ENCODE measurements at regions not wholly inside any gene's neighbourhood (a gene's known extent, or its start where the extent isn't known, plus 50 kb on each side); places are given as distances from the start of the nearest gene placed in this dataset.

DNA sequence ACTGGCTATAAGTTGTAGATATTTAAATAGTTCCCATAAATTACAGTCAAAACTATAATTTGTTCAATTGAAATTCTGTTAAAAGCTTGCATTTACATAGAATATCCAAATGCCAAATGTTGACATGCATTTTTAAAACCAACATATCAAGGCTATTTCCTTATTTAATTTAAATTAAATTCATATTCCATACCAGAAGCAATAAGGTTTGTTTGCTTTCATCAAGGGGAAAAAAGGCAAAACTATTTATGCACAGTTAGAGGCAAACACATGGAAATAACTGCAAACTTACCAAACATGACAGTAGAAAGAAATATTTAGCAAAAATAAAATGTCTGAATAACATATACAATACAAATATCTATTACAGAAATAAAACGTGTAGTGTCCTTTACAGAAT lies 1581.2 kb upstream of the TENM4 start:
- no peak for DNase-seq (ENCODE audit: low spot score)

DNA sequence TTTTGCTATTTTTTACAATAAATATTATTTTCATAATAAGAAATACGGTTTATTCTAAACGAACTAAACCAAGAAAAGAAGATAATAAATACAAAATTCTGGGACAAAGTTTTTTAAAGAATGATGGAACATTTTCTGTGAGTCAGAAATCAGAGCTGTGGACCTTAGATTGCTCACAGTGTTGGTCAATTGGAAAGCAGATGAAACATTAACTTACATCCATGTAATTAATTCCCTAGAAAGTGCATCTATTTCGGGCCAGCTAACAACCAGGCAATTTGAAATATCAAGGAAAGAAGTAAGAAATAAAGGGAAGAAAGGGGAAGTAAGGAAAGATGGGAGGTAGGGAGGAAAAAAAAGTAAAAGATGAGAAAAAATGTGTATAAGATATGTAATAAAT lies 1569.8 kb upstream of the TENM4 start:
- DNase-seq (ENCODE audit: low spot score), result peak; percentile 55

DNA sequence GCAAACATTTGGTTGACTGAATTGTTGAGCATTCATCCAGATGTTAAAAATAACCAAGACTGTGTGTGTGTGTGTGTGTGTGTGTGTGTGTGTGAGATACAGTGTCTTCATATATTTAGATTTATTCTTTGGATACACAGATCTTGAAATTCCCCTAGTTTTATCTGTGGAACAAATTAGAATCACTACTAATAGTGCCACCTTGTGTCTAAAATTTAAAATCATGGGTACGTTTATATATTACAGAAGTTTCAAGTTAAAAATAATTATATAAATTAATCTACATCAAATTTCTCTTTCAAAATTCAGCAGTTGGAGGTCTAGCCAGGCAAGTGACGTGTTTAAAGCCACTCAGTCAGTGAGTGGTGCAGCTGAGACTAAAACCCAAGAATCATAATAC lies 1566.2 kb upstream of the TENM4 start:
- DNase-seq (ENCODE audit: low spot score), result peak; percentile 25

DNA sequence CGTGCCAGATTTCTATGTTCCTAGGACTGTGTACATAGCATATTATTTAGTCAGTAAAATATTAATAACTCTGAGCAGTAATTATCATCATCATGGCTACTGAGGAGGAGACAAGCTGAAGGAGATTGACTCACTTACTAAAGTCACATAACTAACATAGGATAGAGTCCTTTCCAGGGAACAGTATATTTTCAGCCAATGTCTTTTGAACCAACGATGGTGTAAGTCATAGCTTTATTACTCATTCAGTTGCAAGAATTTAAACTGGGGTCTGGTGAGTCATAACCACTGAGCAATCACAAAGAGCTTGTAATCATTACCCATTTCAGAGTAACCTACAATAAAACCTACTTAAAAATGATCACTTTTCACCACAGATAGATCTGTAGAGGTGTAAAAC lies 1564.8 kb upstream of the TENM4 start:
- peak; percentile 94 for DNase-seq (ENCODE audit: low spot score)

DNA sequence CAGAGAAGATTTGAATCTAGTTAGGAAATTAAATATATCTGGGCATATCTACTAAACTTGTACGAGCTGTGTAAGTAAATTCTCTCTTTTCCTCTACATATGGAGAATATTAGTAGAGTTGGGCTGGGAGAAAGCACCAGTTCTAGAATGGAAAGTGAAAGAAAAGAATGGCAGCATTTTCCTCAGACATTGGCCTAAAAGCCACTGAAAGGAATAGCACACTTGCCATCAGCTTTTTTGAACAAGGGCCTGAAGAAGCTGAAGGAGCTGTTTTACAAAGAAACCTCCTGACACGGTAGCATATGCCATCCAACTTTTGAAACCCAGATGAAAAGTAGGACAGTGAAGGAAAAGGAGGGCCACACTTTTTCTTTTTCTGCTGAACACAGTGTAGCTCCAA lies 1563.7 kb upstream of the TENM4 start:
- DNase-seq (ENCODE audit: low spot score), result no peak

DNA sequence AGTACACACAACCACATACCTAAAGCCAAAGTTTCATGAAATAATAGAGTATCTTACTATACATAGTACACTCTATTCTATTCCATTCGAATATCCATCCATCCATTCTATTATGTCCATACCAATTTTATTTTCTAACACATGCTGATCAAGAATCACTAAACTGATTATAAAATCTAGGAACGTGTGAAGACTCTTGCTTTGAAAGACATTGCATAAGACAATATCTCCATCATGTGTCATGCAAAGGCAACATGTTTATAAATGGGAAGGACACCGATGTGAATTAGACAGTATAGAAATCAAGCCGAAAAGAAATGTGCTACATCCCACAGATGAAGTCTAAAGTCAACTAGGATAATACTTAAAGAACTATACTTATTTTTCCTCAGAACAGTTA lies 1561.5 kb upstream of the TENM4 start:
- no peak for DNase-seq (ENCODE audit: low spot score)

DNA sequence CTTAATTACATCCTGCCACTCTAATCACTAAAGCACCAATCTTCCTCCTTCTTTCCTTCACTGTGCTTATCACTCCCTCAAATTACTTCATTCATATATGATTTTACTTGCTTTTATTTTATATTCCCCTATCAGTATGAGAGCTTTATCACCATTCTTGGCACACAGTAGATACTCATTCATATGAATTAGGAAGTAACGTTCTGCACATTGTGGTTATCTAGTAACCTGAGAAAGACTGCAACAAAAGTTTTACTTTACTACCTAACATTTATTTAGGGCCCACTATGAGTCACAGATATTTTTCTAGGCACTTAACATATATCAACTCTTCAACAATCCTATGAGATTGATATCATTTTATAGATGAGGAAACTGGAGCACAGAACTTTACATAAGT lies 1559.9 kb upstream of the TENM4 start:
- DNase-seq (ENCODE audit: low spot score), result no peak

DNA sequence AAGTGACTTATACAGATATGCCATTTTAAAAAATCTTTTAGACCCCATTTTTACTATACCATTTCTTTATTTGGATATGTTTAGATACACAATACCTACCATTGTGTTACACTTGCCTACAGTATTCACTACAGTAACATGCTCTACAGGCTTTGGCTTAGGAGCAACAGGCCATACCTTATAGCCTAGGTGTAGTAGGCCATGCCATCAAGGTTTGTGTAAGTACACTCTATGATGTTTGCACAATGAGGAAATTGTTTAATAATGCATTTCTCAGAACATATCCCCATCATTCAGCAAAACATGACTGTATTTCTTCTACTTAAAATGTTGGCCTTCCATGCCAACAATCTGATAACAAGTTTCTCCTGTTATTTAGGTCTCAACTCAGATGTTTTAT lies 1559.5 kb upstream of the TENM4 start:
- DNase-seq (ENCODE audit: low spot score), result no peak

DNA sequence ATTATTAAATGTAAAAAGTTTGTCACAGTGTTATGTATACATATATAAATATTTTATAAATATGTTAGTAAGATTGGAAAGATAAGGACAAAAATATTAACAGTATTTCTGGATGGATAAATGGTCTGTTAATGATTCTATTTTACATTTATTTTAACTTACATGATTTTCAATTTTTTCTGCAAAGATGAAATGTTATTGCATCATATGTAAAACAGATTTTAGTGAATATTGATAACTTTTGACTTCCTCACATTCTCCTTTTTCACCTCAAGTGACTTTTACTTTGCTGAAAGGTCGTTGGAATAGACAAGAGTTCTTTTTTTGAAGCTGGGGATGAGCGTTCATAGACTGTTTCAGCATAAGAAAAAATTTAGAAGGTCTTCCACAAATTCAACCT lies 1554.7 kb upstream of the TENM4 start:
- no peak for DNase-seq (ENCODE audit: low spot score)

DNA sequence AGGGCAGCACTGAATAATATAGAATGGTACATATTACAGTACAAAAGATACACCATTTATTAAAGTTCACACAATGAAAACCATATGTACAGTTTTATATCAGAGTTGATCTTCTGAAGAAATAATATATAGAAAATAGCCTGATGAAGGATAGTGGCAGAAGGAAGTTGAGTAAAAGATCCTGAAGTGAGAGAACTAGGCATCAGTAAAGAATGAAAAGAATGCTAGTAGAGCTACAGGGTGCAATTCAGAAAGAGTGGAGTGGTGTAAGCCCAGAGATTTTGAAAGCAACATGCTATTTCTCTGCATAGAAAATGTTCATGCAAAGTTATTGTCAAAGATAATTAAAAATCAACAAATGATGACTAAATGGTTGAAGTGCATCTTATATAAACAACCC lies 1552.7 kb upstream of the TENM4 start:
- DNase-seq (ENCODE audit: low spot score), result peak; percentile 28

DNA sequence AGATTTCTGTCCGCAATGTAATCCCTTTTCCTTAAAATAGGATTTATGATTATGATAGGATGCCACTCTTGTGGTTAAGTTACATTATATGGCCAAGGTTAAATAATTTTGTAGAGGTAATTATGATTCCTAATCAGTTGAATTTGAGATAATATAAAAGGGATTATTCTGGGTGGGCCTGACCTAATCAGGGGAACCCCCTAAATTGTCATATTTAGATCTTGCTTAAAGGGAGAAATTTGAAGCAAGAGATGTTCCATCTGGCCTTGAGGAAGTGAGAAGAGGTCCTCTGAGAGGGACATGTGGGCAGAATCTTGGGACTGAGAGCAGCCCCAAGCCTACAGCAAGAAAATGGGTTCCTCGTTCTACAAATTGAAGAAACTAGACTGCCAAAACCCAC lies 1550.1 kb upstream of the TENM4 start:
- DNase-seq (ENCODE audit: low spot score), result no peak

DNA sequence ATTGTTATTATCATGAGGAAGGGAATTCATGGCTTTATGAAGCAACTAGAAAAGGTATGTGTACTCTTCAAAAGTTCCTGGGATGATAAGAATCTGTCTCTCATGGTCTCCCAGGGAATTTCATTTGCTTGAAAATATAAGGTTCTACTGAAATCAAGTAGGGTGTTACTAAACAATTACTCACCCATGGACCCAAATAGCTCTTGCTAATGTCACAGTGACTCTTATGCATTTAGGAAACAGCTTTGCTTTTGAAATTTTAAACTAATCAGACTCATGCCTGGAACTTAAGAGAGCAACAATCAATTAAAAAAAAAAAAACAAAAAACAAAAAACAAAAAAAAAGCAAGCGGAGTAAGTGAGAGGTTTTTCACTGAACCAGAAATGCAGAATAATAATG lies 1546.3 kb upstream of the TENM4 start:
- no peak for DNase-seq (ENCODE audit: low spot score)

DNA sequence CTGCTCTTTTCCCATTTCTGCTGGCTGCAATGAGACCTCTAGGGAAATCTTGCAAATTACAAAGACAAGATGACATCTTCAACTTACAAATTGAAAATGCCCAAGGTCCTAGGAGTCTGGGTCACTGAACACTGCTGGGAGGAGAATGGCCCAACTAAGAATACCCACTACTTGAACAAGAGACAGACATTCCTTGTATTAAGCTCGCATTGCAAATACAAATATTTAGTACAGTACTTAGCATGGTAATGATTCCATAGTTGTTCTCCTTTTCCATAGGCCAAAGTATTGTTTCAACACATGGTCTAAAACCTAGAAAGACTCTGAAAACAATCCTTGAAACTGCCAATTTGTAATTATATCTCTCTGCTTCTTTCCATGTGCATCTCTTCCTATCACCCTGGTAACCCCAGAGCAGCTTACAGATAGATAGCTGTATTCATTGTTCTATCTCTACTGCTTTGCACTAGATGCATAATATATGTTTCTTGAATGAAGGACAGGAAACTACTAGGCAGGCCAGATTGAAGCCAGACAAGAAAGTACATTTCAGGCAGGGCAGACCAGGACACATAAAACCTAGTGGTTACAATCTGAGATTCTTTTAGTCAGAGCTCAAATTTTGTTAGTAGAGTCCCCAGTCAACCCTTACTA lies 1545.7 kb upstream of the TENM4 start:
- DNase-seq (ENCODE audit: low spot score), result no peak

DNA sequence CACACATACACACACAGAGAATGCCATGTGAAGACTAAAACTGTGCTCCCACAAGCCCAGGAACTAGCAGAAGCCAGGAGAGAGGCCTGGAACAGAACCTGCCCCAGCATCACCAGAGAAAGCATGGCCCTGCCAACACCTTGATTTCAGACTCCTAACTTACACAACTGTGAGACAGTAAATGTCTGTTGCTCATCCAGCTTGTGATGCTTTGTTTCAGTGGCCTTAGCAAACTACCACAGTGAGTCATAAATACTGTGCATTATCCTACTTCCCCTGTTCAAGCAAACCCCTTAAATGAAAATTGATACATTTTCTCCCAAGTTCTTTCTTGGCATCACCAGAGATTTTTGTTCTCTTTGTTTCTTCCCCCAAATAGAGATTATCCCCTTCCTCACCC lies 1539.4 kb upstream of the TENM4 start:
- peak; percentile 17 for DNase-seq (ENCODE audit: low spot score)

DNA sequence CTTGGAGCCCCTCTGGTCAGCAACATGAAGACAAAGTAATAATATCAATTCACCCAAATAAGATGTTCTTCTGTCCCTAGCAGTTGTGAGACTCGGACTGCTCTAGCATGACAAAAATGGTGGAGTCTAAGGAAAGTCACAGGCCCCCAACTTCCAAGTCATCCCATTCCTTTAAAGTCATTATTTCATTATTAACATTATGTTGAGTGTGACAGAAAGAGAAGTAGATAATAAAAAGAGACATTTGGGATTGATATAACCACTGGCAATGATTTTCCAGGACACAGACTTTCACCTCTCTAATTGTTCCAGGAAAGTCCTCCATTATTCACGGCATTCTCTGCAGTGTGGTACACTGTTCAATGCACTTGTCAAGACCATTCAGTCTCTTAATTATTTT lies 1533.0 kb upstream of the TENM4 start:
- peak; percentile 1 for DNase-seq (ENCODE audit: low spot score)

DNA sequence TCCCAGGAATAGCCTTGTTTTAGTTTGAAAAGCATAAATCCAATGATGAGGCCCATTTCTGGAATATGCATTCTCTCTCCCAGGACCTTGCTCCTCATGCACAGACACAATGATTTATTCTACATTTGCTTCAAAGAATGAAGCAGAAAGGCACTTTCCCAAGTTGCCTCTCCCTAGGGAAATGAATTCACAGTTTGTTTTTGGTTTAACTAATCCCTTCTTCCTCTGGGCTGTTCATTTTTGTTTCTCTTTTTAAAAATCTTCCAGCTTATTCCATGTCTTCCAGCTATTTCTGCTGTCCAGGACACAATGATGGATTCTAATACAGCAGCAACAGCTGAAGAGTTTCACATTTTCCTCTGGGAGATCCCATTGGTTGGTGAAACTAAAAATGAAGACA lies 1529.2 kb upstream of the TENM4 start:
- DNase-seq (ENCODE audit: low spot score), result no peak

DNA sequence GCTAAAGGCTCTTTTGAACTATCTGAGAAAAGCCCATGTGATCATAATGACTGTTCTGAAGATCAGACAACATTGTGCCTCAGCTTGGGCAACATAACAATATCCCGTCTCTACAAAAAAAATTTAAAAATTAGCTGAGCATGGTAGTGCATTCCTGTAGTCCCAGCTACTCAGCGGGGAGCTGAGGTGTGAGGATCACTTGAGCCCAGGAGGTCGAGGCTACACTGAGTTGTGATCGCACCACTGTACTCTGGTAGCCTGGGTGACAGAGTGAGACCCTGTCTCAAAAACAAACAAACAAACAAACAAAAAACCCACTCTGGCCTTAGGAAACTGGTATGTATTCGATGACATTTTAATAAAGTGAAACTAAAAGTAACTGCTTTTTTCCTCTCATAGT lies 1526.8 kb upstream of the TENM4 start:
- no peak for DNase-seq (ENCODE audit: low spot score)

DNA sequence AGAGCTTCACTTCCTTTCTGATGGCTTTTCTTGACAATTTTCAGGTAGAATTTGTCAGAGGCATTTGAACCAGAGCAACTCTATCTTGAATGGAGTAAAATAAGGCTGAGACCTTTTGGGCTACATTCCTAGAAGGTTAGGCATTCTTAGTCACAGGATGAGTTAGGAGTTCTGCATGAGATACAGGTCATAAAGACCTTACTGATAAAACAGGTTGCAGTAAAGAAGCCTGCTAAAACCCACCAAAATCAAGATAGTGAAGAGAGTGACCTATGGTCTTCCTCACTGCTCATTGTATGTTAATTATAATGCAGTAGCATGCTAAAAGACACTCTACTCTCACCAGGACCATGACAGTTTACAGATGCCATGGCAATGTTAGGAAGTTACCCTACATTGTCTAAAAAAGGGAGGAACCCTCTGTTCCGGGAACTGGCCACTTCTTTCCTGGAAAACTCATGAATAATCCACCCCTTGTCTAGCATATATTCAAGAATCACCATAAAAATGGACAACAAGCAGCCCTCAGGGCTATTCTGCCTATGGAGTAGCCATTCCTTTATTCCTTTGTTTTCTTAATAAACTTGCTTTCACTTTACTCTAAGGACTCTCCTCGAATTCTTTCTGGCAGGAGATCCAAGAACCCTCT lies 1519.7 kb upstream of the TENM4 start:
- peak; percentile 13 for DNase-seq (ENCODE audit: low spot score)

DNA sequence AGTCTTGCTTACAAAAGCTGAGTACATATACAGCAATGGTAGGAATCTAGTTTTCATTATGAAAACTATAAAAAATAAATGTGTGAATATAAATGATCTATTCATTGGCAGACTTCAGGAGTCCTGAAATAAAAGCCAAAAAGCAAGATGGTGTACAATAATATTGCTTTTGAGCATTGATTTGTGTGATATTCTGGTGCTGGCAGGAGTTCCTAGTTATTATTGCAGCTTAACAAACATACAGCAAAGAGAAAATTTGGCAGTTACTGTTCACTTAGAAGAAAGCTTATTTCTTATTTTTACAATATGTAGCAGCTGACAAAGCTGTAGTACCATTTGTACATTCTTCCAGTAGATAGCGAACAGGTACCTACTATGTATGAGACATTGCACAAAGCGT lies 1518.9 kb upstream of the TENM4 start:
- no peak for DNase-seq (ENCODE audit: low spot score)

DNA sequence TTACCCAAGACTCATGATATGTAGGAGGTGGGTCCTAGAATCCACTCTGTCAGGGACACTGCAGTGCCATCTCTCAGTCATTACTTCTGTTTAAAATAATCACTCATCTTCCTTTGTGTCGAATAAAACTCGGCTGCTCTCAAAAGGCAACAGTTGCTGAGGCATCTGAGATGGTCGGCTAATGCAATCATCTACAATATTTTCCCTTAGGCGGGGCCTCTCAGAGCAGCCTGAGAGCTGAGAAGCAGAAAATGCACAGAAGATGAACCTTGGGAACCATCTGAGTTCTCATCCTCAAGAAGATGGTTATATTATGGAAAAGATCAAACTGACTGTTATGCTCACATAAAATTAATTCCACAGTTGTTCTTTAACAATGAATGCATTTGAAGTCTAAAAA lies 1518.2 kb upstream of the TENM4 start:
- DNase-seq (ENCODE audit: low spot score), result no peak

DNA sequence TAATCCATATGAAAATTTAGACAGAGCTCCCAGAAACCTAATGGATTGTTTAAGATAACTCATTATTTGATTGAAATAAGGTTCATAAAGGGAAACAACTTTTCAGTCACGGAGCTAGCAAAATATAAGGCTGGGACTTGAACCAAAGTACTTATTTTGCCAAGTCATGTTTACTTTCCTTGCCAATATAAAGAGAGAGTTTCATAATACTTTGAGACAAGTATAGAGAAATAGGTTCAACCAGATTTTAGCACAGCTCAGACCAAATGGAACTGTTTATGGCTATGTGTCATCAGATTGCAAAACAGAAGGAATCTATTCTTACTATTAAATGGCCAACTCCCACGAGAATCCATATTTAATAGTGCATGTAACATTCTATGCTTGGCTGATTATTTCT lies 1517.5 kb upstream of the TENM4 start:
- no peak for DNase-seq (ENCODE audit: low spot score)

DNA sequence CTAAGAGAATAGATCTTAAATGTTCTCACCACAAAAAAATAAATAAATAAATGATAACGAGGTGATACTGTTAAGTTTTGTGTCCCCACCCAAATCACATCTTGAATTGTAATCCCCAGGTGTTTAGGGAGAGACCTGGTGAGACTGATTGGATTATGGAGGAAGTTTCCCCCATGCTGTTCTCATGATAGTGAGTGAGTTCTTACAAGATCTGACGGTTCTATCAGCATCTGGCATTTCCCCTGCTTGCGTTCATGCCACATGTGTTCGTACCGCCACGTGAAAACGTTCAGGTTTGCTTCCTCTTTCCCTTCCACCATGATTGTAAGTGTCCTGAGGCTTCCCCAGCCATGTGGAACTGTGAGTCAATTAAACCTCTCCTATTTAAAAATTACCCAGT lies 1514.8 kb upstream of the TENM4 start:
- DNase-seq (ENCODE audit: low spot score), result no peak

DNA sequence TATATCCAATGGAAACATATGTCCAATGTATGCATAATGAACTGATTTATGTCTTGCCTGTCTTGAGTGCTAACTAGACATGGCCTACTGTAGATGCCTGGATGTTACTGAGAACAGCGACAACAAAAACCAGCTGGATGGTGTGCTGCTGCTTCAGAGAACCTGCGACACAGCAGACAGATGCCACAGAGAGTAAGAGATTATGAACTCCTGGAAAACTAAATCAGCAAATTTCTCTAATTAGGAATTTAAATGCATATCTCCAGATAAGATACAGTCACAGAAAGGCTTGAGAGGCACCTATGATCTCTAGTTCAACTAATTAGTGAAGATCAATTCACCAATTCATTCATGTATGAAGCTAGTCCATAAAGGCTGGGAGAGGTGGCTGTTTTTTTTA lies 1508.0 kb upstream of the TENM4 start:
- DNase-seq (ENCODE audit: low spot score), result no peak

DNA sequence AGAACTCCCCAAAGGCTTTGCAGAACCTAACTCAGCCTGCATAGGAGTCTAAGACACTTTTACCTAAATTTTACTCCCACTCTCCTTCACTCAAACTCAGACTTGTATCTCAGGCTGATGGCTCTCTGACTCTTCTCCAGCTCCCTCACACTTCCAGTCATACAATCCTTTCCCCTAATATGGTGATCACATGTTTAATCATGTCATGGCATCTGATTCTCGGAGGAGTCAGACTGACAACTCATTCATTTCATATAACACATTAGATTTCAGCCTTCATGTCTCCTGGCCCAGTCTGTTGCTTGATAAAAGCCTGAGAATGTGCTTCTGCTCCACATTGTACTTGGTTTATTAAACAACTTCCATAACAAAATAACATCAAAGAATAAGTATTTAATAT lies 1503.9 kb upstream of the TENM4 start:
- no peak for DNase-seq (ENCODE audit: low spot score)

Measured in kidney tubule cell (primary cell).